VCaP (cell line): ENCODE measurements at regions not wholly inside any gene's neighbourhood (a gene's known extent, or its start where the extent isn't known, plus 50 kb on each side); places are given as distances from the start of the nearest gene placed in this dataset.
A peak's percentile ranks its signal among the peaks of the same experiment; 100 is the strongest.

Source experiments
- H3K27ac ChIP-seq: fragments of 450-650 bp; 2 replicates; pipeline ENCODE4 v1.5.1; 2017
- CTCF ChIP-seq: fragments of 450-650 bp; conservative IDR thresholded peaks from 2 replicates; pipeline ENCODE4 v1.5.1; 2017; ENCODE audit warnings: mild to moderate bottlenecking, moderate library complexity

GRCh38 chr3:65091565-65091964 is 403.8 kb upstream of the ADAMTS9 start:
- no peak overlapping the region for H3K27ac ChIP-seq
- TF ChIP-seq CTCF, result no peak

GRCh38 chr3:65083240-65083639 is 395.4 kb upstream of the ADAMTS9 start:
- H3K27ac ChIP-seq, result no peak overlapping the region
- TF ChIP-seq CTCF, result no peak

GRCh38 chr3:65081536-65081935 is 393.7 kb upstream of the ADAMTS9 start:
- no peak overlapping the region for H3K27ac ChIP-seq
- TF ChIP-seq CTCF, result no peak

- peak; percentile 62 for TF ChIP-seq CTCF
- no peak overlapping the region for H3K27ac ChIP-seq
These were observed 392.6 kb upstream of the ADAMTS9 start for GRCh38 chr3:65080432-65080831.

- no peak overlapping the region for H3K27ac ChIP-seq
- no peak for TF ChIP-seq CTCF
These were observed 391.8 kb upstream of the ADAMTS9 start for GRCh38 chr3:65079560-65079959.

- H3K27ac ChIP-seq, result no peak overlapping the region
- TF ChIP-seq CTCF, result no peak
These were observed 390.9 kb upstream of the ADAMTS9 start for GRCh38 chr3:65078748-65079147.

- TF ChIP-seq CTCF, result no peak
- no peak overlapping the region for H3K27ac ChIP-seq
These were observed 389.3 kb upstream of the ADAMTS9 start for GRCh38 chr3:65077124-65077523.

- H3K27ac ChIP-seq, result no peak overlapping the region
- no peak for TF ChIP-seq CTCF
These were observed 383.2 kb upstream of the ADAMTS9 start for GRCh38 chr3:65070968-65071367.
